HG03432 (cell line): ENCODE measurements at regions not wholly inside any gene's neighbourhood (a gene's known extent, or its start where the extent isn't known, plus 50 kb on each side); places are given as distances from the start of the nearest gene placed in this dataset.
A peak's percentile ranks its signal among the peaks of the same experiment; 100 is the strongest.
"Not testable (repeated sequence)": the region's sequence is repeated elsewhere in the genome, so short reads cannot be mapped to it uniquely, and the experiment has no call there.

Experiments used
- ATAC-seq: cut with Tn5 transposase; IDR thresholded peaks from one replicate; pipeline ENCODE4 v1.9.1; 2021; ENCODE audit warnings: mild to moderate bottlenecking, moderate library complexity; ENCODE audit not compliant: unreplicated experiment

DNA sequence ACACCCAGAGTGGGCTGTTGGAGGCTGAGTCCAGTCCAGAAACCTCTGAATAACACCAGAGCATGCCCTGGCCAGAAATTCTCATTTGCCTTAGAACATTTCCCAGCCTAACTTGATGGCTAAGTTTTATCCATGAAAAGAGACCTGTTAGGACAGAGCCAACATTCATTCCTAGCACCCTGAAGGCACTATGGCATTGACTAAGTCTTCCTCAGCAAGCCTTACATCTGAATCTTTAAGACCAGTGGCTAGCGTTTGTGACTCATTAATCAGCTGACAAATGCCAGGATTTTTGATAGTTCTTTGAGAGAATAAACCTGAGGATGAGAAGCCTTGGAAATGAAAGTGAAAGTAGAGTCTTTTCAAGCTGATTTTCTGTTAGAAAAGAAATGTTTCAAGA, 1087.1 kb upstream of the ALCAM start:
- no peak for ATAC-seq

DNA sequence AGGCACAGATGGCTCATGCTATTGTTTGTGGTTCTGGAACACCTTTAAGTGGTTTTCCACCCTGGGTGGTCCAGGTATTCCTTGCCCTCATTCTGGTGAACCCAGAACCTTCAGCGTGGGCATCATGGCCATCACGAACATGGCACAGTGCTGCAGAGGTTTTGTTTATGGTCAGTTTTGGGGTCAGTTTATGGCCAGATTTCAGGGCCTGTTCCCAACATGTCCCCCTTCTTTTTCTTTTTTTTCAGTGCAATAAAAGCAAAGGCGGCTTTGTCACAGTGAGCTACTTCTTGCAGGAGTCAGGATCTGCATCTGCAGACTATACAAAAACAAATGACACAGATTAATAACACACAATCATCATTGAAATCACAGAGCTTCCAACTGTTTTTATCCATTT, 1085.0 kb upstream of the ALCAM start:
- no peak for ATAC-seq

DNA sequence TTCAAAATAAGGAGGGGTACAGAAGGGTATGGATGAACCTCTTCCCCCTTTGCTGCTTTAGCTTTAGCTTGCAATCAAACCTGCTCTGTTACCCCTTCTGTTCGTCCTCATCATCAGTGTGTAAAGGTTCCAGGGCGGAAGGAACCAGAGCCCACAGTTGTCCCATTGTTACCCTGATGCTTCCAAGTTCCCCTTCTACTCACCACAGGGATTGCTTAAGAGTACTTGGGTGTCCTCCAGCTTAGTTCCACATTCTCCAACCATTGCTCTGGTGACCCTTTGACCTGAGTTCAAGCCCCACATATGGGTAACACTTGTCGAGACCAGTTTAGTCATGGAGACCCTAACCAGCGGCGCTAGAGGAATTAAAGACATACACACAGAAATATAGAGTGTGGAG, 1080.1 kb upstream of the ALCAM start:
- ATAC-seq, result no peak

DNA sequence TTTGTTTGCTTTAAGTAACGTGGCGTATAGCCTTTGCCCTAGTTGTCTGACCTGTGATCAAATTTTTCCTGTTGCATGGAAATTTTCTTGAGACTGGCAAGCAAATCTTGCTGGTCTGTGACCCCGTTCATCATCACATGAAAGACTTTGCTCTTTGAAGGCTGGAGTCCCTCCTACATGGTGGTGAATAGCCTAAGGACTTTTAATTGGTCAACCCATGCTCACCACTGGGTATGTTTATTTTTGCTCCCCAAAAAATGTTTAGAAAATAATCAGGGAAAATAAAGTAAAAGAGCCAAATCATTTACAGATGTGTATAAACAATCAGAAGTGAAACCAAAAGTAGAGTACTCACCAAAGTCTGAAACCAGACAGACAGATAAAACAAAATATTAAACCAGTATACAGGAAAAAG, 1075.3 kb upstream of the ALCAM start:
- ATAC-seq, result peak; percentile 80

DNA sequence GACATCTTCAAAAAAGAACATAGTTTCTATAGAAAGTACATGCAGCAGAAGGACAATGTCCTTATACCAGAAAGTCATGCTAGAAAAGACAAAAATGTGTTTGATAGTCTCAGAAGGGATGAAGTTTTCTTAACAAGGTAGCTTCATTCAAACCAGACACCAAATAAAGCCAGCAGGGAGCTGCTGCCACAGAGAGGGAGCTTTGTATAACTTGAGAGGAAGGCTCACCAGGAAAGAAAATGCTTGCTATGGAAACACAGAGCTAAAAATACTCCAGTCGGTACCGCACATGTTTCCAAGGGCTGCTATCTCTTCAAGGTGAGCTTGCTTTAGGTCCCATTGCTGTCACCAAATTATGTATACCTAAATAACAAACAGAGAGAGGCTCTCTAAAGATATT, 1074.8 kb upstream of the ALCAM start:
- peak; percentile 42 for ATAC-seq

DNA sequence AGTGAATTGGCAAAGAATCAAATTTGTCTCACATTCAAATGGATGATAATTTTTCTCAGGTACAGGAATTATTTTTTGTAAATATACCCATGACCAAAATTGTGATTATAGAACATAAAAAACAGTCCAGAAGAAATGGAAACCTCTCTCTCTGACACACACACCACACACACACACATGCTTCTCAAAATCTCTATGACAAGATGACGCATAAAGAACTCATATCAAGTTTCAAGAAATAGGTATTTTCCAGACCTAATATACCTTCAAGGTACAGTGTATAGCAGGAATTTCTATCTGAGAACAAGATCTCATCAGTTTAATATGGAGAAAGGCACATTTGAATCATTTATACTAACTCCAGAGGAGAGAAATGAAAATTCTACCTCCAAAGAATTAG, 1069.1 kb upstream of the ALCAM start:
- ATAC-seq, result no peak

GRCh38 chr3:104298662-104299061, 1068.0 kb upstream of the ALCAM start:
- ATAC-seq, result no peak

- no peak for ATAC-seq
These were observed 1050.6 kb upstream of the ALCAM start for GRCh38 chr3:104316118-104316517.

DNA sequence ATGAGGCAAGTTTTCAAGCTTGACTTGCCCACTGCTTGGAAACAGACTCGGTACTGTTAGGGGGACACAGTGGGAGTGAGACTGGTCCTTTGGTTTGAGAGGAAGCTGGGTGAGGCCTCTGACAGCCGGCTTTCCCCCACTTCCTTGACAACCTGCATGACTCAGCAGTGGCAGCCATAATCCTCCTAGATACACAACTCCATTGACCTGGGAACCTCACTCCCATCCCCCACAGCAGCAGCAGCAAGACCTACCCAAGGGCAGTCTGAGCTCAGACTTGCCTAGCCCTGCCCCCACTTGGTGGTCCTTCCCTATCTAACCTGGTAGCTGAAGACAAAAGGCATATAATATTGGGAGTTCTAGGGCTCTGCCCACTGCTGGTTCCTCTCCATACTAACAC, 1043.5 kb upstream of the ALCAM start:
- ATAC-seq, result no peak

DNA sequence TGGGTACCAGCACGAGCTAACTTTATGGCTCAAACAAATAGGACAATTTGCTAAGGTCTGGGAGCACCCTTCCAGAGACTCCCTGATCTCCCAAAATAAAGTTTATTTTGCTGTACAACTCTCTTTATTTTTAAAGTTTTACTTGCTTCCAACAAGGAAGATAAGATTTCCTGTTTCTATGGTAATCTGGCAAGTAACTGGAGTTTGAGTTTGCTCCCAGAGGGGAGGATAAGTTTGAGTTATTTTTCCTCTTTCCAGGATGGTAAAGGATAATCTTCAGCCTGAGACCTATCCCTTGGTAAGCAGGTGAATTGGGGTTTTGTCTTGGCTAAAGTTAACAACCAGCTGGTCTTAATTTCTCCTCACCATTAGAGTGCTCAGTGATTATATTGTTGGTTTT, 1019.4 kb upstream of the ALCAM start:
- ATAC-seq, result no peak

DNA sequence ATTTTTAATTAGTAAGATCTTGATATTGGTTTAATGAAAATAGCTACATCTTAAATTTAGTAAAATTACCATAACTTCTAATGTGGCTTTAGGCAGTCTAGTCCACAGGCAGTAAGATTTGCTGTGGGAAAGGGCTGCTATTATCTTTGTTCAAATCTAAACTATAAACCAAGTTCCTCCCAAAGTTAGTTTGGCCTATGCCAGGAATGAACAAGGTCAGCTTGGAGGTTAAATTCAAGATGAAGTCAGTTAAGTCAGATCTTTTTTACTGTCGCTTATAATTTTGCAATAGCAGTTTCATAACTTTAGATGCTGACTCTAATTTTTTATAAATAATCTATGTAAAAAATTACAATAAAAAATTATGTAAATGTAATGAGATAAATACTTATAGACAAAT, 1016.9 kb upstream of the ALCAM start:
- ATAC-seq, result no peak

DNA sequence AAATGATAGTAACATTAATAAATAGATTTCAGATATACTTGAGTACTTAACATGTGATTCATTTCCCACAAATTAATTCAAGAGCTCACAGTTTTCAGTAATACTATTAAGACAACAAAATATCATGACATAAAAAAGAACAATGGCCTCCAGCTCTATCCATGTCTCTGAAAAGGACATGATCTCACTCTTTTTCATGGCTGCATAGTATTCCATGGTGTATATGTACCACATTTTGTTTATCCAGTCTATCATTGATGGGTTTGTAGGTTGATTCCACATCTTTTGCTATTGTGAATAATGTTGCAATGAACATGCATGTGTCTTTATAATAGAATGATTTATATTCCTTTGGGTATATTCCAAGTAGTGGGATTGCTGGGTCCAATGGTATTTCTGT, 1012.8 kb upstream of the ALCAM start:
- ATAC-seq, result no peak

DNA sequence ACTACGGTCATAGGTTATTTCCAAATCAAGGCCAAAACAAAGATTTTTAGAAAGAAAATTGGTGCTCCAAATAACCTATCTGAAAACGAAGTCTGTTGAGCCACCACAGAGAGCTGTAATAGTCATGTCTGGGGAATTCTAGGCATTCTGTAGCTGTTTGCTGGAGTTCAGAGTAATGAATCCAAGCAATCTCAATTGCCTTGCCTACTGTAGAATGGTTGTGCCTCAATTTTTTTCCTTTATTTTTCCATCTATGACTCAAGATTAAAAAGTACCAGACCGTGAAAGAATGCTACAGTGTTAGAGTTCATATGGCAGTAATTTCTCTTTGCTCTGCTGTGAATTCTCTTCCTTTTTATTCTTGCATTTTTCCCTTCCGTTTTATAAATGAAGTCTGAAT, 1007.2 kb upstream of the ALCAM start:
- no peak for ATAC-seq

DNA sequence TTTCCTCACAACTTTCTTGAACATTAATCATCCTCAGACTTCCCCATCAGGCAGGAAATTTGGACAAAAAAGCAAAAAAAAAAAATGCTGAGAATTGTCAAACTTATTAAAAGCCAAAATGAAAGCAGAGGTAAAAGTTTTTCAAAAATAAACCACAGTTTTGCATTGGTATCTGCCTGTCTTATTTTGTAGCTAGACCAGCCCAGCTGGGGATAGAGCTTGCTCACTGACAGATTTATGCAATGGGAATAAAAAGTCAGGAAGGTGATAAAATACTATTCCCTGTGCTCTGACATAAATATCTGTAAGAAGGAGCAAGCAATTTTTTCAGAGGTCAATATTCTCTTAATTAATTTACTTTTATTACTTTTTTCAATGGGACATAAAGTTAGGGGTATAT, 1006.7 kb upstream of the ALCAM start:
- ATAC-seq, result no peak

DNA sequence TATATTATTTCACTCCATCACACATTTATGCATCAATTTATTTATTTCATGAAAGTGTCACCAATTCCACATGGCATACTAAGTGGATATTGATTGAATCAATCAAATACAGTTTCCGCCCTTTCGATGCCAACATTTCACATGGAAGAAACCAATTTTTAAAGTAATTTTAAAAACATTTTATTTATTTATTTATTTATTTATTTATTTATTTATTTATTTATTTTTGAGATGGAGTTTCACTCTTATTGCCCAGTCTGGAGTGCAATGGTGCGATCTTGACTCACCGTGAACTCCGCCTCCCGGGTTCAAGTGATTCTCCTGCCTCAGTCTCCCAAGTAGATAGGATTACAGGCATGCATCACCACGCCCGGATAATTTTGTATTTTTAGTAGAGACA, 1005.0 kb upstream of the ALCAM start:
- not testable (repeated sequence) for ATAC-seq

GRCh38 chr3:104362319-104362718, 1004.4 kb upstream of the ALCAM start:
- ATAC-seq, result no peak

- ATAC-seq, result no peak
These were observed 999.7 kb upstream of the ALCAM start for GRCh38 chr3:104367000-104367399.

GRCh38 chr3:104368760-104369159, 997.9 kb upstream of the ALCAM start:
- no peak for ATAC-seq

GRCh38 chr3:104385421-104385820, 981.3 kb upstream of the ALCAM start:
- no peak for ATAC-seq

GRCh38 chr3:104388619-104389018, 978.1 kb upstream of the ALCAM start:
- no peak for ATAC-seq

- ATAC-seq, result no peak
These were observed 974.4 kb upstream of the ALCAM start for GRCh38 chr3:104392327-104392726.

- ATAC-seq, result no peak
These were observed 969.6 kb upstream of the ALCAM start for GRCh38 chr3:104396974-104397669.

GRCh38 chr3:104397713-104398112, 969.0 kb upstream of the ALCAM start:
- ATAC-seq, result no peak
